ENCODE measurements at regions not wholly inside any gene's neighbourhood (a gene's known extent, or its start where the extent isn't known, plus 50 kb on each side); places are given as distances from the start of the nearest gene placed in this dataset.
"Not testable (repeated sequence)": the region's sequence is repeated elsewhere in the genome, so short reads cannot be mapped to it uniquely, and the experiment has no call there.

GRCh38 chr10:31251118-31251517 is 67.9 kb upstream of the ZEB1 start:
- not testable (repeated sequence) for TF ChIP-seq CTCF, EP300 (IDR thresholded peaks at IDR 0.05)

All from esophagus muscularis mucosa (tissue), 3 donors.